Stomach (tissue), 8 donors: ENCODE measurements at regions not wholly inside any gene's neighbourhood (a gene's known extent, or its start where the extent isn't known, plus 50 kb on each side); places are given as distances from the start of the nearest gene placed in this dataset.
A peak's percentile ranks its signal among the peaks of the same experiment; 100 is the strongest.

ENCODE experiments used
- DNase-seq, 2 donors: peaks; one replicate each; pipeline versions ENCODE4 v3.0.0 to v3.0.0-alpha.2; 2013 to 2019
- H3K27ac ChIP-seq, 5 donors: fragments of 200-600 bp in 4 of 5; sonication (generic) in 4 of 5; one replicate each; pipeline ENCODE4 v1.5.1; 2013 to 2019; ENCODE audit warnings: mild to moderate bottlenecking in 1 of 5, moderate library complexity in 1 of 5
- H3K27me3 ChIP-seq, 3 donors: fragments of 200-600 bp; sonication (generic); one replicate each; pipeline ENCODE4 v1.5.1; 2017 to 2019; ENCODE audit warnings: mixed run types in 1 of 3
- H3K36me3 ChIP-seq, 4 donors: fragments of 200-600 bp; sonication (generic); 1 replicate in 3 of 4; 2 replicates in 1 of 4; pipeline ENCODE4 v1.5.1; 2016 to 2019
- H3K4me1 ChIP-seq, 4 donors: fragments of 200-600 bp; sonication (generic); one replicate each; pipeline ENCODE4 v1.5.1; 2016 to 2019
- H3K4me3 ChIP-seq, 4 donors: fragments of 200-600 bp; sonication (generic) in 3 of 4; one replicate each; pipeline ENCODE4 v1.5.1; 2016 to 2019; ENCODE audit warnings: mild to moderate bottlenecking in 1 of 4
- H3K9me3 ChIP-seq, 4 donors: fragments of 200-600 bp; sonication (generic); one replicate each; pipeline ENCODE4 v1.5.1; 2016 to 2019
- CTCF ChIP-seq, 7 experiments: fragments of 450-650 bp in 4 of 7; fragments of 200-600 bp in 3 of 7; sonication (generic) in 3 of 7; IDR thresholded peaks; one replicate each; pipeline ENCODE4 v1.5.1; 2016 to 2019; ENCODE audit warnings: antibody characterized with exemption in 7 of 7, control low read depth in 2 of 7, mild to moderate bottlenecking in 1 of 7
- EP300 ChIP-seq: sonication (generic); formaldehyde crosslinking; IDR thresholded peaks from one replicate; pipeline ENCODE4 v1.6.1; 2017; ENCODE audit warnings: antibody characterized with exemption
- POLR2A ChIP-seq, 4 donors: fragments of 450-650 bp; IDR thresholded peaks; one replicate each; pipeline ENCODE4 v1.6.1; 2016; ENCODE audit warnings: antibody characterized with exemption in 4 of 4, control low read depth in 2 of 4, mild to moderate bottlenecking in 1 of 4, moderate library complexity in 1 of 4
- POLR2AphosphoS5 ChIP-seq, 3 donors: sonication (generic); formaldehyde crosslinking; IDR thresholded peaks; one replicate each; pipeline ENCODE4 v1.6.1; 2016; ENCODE audit warnings: antibody characterized with exemption in 3 of 3
- WGBS, 5 donors: extraction: QIAGEN DNeasy Blood & Tissue Kit in 3 of 5; methylation state at CpG; one replicate each; pipeline versions ENCODE4 v1.1.5 to v1.1.7; 2013 to 2018; 5-methylcytosine and 5-hydroxymethylcytosine counted together
- intact Hi-C: fragments of 100-400 bp; cut with DNase I; formaldehyde crosslinking; loops from one replicate; pipeline ENCODE4 v1.15.1; 2023; ENCODE audit warnings: low total_unique reads
- donor health status: healthy with polysubstance abuse.
- donor health status: Bipolar disorder and iron deficiency.
- donor health status: healthy.

- TF ChIP-seq CTCF (IDR thresholded peaks at IDR 0.05) (no peak), POLR2A (IDR thresholded peaks at IDR 0.05) (no peak), POLR2AphosphoS5 (IDR thresholded peaks at IDR 0.05) (no peak)
- H3K4me3 ChIP-seq = no peak overlapping the region
- peak; percentile 40 to 53 for DNase-seq
- intact Hi-C loops = no loop called here
- no peaks in the 10 kb centered on the region for H3K27me3 ChIP-seq
- H3K36me3 ChIP-seq = no peaks in the 10 kb centered on the region
- no peaks in the 10 kb centered on the region for H3K9me3 ChIP-seq
- H3K27ac ChIP-seq = no peak overlapping the region
- H3K4me1 ChIP-seq = peaks cover 0 to 23% (median 12%) of the 10 kb centered on the region in 4 donors
Observed at GRCh38 chr10:78700413-78700812, 368.4 kb upstream of the ZMIZ1 start.

DNA sequence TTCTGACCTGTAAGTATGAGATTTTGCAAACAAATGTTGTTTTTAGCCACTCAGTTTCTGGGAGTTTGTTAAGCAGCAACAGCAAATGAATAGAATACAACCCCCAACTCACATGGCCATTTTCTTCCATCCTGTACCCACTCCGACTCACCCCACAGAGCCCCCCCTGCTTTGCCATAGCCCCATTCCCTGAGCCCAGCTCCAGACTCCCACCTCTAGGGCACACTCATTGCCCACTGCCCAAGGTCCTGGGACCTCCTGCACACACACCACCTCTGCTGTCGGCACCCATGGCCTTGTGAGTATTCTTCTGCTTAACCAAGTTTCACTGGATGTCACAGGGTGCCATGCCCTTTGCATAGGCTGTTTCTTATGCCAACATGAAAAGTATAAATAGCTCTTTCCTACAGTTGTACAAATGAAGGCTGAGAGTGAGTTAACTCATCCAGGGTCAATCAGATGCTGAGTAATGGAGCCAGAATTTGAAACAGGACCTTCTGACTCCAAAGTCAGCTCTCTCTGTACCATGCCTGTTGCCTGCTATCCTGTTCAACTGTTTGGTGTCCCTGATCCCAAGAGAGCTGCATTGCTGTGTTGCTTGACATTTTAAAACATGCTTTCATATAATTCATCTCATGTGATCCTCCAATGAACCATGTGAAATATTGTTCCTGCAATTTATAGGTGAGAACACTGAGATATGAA lies 367.8 kb upstream of the ZMIZ1 start:
- H3K36me3 ChIP-seq = no peaks in the 10 kb centered on the region
- TF ChIP-seq POLR2AphosphoS5 (IDR thresholded peaks at IDR 0.05) = no peak
- no peak for TF ChIP-seq EP300
- no peak for TF ChIP-seq CTCF (IDR thresholded peaks at IDR 0.05)
- no peak for TF ChIP-seq POLR2A (IDR thresholded peaks at IDR 0.05)

DNA sequence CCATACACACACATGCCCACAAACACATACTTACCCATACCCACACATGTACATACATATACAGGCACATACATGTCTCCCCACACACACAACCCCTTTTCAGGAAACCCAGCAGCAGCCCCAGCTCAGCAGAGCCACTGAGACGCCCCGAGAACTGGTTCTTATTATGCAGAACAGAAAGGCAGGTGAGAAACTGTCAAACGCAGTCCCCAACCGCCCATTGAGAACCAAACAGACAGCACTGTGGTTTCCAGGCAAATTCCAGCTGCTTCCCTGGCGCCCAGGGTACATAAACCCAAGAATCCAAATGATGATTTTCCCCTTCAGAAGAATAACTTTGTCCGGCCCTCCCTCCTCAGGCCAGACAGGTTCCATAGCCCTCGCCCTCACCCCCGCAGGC lies 366.6 kb upstream of the ZMIZ1 start:
- WGBS, 5 donors = 91 to 96% (median 94%) methylated on average over 8 of the region's 8 CpGs
- no peak overlapping the region for H3K27ac ChIP-seq
- intact Hi-C loops = no loop called here
- no peaks in the 10 kb centered on the region for H3K27me3 ChIP-seq
- no peak overlapping the region for H3K4me3 ChIP-seq
- peaks cover 0 to 11% (median 8%) of the 10 kb centered on the region in 4 donors for H3K4me1 ChIP-seq
- TF ChIP-seq POLR2A (IDR thresholded peaks at IDR 0.05) (no peak), EP300 (no peak), CTCF (IDR thresholded peaks at IDR 0.05) (no peak), POLR2AphosphoS5 (IDR thresholded peaks at IDR 0.05) (no peak)
- no peaks in the 10 kb centered on the region for H3K9me3 ChIP-seq
- no peak for DNase-seq
- H3K36me3 ChIP-seq = no peaks in the 10 kb centered on the region

More for the DNA sequence above, 367.8 kb upstream of the ZMIZ1 start:
- intact Hi-C loops = no loop called here
- no peak overlapping the region for H3K4me3 ChIP-seq
- no peak for DNase-seq
- no peaks in the 10 kb centered on the region for H3K9me3 ChIP-seq
- WGBS, 5 donors = 86 to 97% (median 93%) methylated on average over 2 of the region's 2 CpGs
- no peak overlapping the region for H3K27ac ChIP-seq
- H3K4me1 ChIP-seq = peaks cover 0 to 21% (median 12%) of the 10 kb centered on the region in 4 donors
- no peaks in the 10 kb centered on the region for H3K27me3 ChIP-seq

DNA sequence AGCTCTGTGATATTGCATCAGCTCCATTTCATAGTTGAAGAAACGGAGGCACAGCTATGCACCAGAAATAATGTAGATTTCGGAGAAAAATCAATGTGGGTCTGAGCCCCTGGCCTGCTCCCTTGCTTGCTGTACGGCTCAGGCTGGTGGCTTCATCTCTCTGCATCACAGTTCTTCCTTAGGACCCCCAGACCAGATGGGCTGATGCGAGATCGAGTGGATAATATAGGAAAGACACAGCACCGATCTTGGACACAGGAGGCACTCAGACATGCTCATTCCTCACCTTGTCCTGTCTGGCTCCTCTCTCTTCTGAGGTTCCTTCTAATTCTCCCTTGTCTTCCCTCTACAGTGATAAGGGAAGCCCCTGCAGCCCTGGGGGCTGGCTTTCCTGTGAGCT lies 365.9 kb upstream of the ZMIZ1 start:
- Histone ChIP-seq H3K4me1 (peaks cover 0 to 4% (median 2%) of the 10 kb centered on the region in 4 donors), H3K36me3 (no peaks in the 10 kb centered on the region), H3K27ac (no peak overlapping the region), H3K9me3 (no peaks in the 10 kb centered on the region), H3K27me3 (no peaks in the 10 kb centered on the region), H3K4me3 (no peak overlapping the region)
- no peak for TF ChIP-seq CTCF (IDR thresholded peaks at IDR 0.05)
- no peak for TF ChIP-seq POLR2AphosphoS5 (IDR thresholded peaks at IDR 0.05)
- no peak for TF ChIP-seq EP300
- no peak for TF ChIP-seq POLR2A (IDR thresholded peaks at IDR 0.05)
- intact Hi-C loops = no loop called here
- no peak for DNase-seq
- WGBS, 5 donors = 59 to 91% (median 76%) methylated on average over 6 of the region's 6 CpGs
